ENCODE measurements at regions not wholly inside any gene's neighbourhood (a gene's known extent, or its start where the extent isn't known, plus 50 kb on each side); places are given as distances from the start of the nearest gene placed in this dataset.

- Mint-ChIP-seq H3K36me3 (ENCODE audit: low read depth) (no peaks in the 10 kb centered on the region), H3K27me3 (ENCODE audit: insufficient read depth) (peaks cover 3% of the 10 kb centered on the region; the same call in 1 of the 2 replicates), H3K27ac (no peak overlapping the region), H3K4me1 (ENCODE audit: low read depth) (peaks cover 13% of the 10 kb centered on the region; the same call in 1 of the 2 replicates), H3K9me3 (no peaks in the 10 kb centered on the region; the same call in 1 of the 2 replicates), H3K4me3 (no peak overlapping the region)
- no peak for DNase-seq
- TF ChIP-seq, protein P1, sequence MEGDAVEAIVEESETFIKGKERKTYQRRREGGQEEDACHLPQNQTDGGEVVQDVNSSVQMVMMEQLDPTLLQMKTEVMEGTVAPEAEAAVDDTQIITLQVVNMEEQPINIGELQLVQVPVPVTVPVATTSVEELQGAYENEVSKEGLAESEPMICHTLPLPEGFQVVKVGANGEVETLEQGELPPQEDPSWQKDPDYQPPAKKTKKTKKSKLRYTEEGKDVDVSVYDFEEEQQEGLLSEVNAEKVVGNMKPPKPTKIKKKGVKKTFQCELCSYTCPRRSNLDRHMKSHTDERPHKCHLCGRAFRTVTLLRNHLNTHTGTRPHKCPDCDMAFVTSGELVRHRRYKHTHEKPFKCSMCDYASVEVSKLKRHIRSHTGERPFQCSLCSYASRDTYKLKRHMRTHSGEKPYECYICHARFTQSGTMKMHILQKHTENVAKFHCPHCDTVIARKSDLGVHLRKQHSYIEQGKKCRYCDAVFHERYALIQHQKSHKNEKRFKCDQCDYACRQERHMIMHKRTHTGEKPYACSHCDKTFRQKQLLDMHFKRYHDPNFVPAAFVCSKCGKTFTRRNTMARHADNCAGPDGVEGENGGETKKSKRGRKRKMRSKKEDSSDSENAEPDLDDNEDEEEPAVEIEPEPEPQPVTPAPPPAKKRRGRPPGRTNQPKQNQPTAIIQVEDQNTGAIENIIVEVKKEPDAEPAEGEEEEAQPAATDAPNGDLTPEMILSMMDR (IDR thresholded peaks at IDR 0.05) = no peak
These were observed 802.4 kb upstream of the ID2 start for GRCh38 chr2:7879483-7879835.

DNA sequence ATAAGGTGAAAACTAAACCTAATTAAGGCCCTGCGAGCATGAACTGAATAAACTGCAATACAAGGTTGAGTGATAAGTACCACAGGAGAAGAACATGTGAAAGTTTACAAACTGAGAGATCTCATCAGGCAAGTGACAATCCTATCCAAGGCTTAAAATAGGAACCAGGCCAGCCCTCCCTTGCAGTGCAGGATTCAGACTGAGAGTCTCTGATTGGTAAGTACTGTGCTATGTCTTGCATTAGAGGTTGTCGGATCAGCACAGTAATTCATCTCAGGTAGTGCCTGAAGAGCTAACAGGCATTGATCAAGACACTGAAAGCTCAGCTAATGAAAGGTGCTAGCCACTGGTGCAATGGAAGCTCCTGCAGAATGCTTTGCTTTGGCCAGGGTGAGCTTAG is 801.7 kb upstream of the ID2 start:
- H3K4me1 Mint-ChIP-seq (ENCODE audit: low read depth) = peaks cover 13% of the 10 kb centered on the region; the same call in 1 of the 2 replicates
- DNase-seq = no peak
- peaks cover 3% of the 10 kb centered on the region; the same call in 1 of the 2 replicates for H3K27me3 Mint-ChIP-seq (ENCODE audit: insufficient read depth)
- no peak overlapping the region for H3K27ac Mint-ChIP-seq
- H3K36me3 Mint-ChIP-seq (ENCODE audit: low read depth) = no peaks in the 10 kb centered on the region
- TF ChIP-seq, protein P1 (IDR thresholded peaks at IDR 0.05) = no peak
- no peaks in the 10 kb centered on the region; the same call in 1 of the 2 replicates for H3K9me3 Mint-ChIP-seq
- H3K4me3 Mint-ChIP-seq = no peak overlapping the region

DNA sequence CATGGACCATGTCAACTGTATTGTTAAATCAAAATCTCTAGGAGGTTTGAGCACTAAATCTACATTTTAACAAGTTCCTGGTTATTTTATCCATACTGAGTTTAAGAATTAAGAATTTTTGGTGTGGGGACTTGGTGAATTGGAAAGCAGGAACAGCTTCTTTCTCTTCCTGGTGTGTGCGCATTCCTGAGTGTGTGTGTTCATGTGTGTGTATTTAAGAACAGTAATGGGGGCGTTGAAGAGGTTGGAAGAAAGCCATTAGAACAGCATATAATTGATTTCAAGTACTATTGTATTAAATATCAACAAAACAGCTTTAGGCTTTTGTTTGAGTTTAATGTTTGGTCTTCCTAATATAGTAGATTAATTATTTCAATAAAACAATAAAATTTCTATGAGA is 801.3 kb upstream of the ID2 start:
- H3K4me1 Mint-ChIP-seq (ENCODE audit: low read depth) = peaks cover 13% of the 10 kb centered on the region; the same call in 1 of the 2 replicates
- TF ChIP-seq, protein P1 (IDR thresholded peaks at IDR 0.05) = no peak

DNA sequence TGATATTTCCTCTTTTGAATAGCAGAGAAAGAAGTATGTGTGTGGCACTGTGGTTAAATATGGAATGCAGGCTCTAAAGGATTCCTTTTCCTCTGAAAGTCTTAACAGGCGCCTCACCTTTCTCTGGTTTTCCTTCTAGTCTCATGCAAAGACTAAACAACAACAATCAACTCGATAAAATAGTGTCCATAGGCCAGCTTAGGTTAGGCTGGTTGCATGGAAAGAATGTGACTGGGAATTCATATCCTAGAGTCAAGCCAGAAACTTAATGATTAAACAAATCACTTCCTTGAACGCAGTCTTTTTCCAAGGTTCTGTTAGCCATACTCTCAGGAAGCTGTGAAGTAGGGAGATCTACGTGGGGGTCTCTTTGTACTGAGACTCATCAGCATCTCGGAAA is 800.8 kb upstream of the ID2 start:
- Mint-ChIP-seq H3K4me1 (ENCODE audit: low read depth) (peaks cover 13% of the 10 kb centered on the region; the same call in 1 of the 2 replicates), H3K27ac (no peak overlapping the region), H3K27me3 (ENCODE audit: insufficient read depth) (peaks cover 3% of the 10 kb centered on the region; the same call in 1 of the 2 replicates), H3K4me3 (no peak overlapping the region), H3K9me3 (no peaks in the 10 kb centered on the region; the same call in 1 of the 2 replicates), H3K36me3 (ENCODE audit: low read depth) (no peaks in the 10 kb centered on the region)
- peak; percentile 23 for DNase-seq
- TF ChIP-seq, protein P1 (IDR thresholded peaks at IDR 0.05) = no peak

More for the DNA sequence above, 801.3 kb upstream of the ID2 start:
- no peak overlapping the region for H3K27ac Mint-ChIP-seq
- H3K4me3 Mint-ChIP-seq = no peak overlapping the region
- H3K27me3 Mint-ChIP-seq (ENCODE audit: insufficient read depth) = peaks cover 3% of the 10 kb centered on the region; the same call in 1 of the 2 replicates
- no peak for DNase-seq
- no peaks in the 10 kb centered on the region for H3K36me3 Mint-ChIP-seq (ENCODE audit: low read depth)
- no peaks in the 10 kb centered on the region; the same call in 1 of the 2 replicates for H3K9me3 Mint-ChIP-seq

GRCh38 chr2:7881466-7881865 is 800.4 kb upstream of the ID2 start:
- Mint-ChIP-seq H3K27ac (no peak overlapping the region), H3K4me3 (no peak overlapping the region), H3K9me3 (no peaks in the 10 kb centered on the region; the same call in 1 of the 2 replicates), H3K4me1 (ENCODE audit: low read depth) (peaks cover 13% of the 10 kb centered on the region; the same call in 1 of the 2 replicates), H3K27me3 (ENCODE audit: insufficient read depth) (peaks cover 3% of the 10 kb centered on the region; the same call in 1 of the 2 replicates), H3K36me3 (ENCODE audit: low read depth) (no peaks in the 10 kb centered on the region)
- DNase-seq = no peak
- TF ChIP-seq, protein P1 (IDR thresholded peaks at IDR 0.05) = no peak

Measured in HFFc6 (cell line).